ENCODE measurements at regions not wholly inside any gene's neighbourhood (a gene's known extent, or its start where the extent isn't known, plus 50 kb on each side); places are given as distances from the start of the nearest gene placed in this dataset.

- TF ChIP-seq TAF1 (IDR thresholded peaks at IDR 0.05; ENCODE audit: low read depth, low read length): no peak
- TF ChIP-seq, protein P1, sequence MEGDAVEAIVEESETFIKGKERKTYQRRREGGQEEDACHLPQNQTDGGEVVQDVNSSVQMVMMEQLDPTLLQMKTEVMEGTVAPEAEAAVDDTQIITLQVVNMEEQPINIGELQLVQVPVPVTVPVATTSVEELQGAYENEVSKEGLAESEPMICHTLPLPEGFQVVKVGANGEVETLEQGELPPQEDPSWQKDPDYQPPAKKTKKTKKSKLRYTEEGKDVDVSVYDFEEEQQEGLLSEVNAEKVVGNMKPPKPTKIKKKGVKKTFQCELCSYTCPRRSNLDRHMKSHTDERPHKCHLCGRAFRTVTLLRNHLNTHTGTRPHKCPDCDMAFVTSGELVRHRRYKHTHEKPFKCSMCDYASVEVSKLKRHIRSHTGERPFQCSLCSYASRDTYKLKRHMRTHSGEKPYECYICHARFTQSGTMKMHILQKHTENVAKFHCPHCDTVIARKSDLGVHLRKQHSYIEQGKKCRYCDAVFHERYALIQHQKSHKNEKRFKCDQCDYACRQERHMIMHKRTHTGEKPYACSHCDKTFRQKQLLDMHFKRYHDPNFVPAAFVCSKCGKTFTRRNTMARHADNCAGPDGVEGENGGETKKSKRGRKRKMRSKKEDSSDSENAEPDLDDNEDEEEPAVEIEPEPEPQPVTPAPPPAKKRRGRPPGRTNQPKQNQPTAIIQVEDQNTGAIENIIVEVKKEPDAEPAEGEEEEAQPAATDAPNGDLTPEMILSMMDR (IDR thresholded peaks at IDR 0.05; ENCODE audit: control extremely low read depth in 1 of 3, insufficient read depth in 1 of 3, low read depth in 1 of 3, low read length in 3 of 3): no peak
- no peak for TF ChIP-seq FOSL1 (IDR thresholded peaks at IDR 0.05; ENCODE audit: insufficient read depth, low read depth, low read length)
- no peak for TF ChIP-seq KDM1A (IDR thresholded peaks at IDR 0.05; ENCODE audit: borderline replicate concordance, low read length)
- no peak for TF ChIP-seq SUZ12 (IDR thresholded peaks at IDR 0.05; ENCODE audit: low read length)
- TF ChIP-seq POLR2A (IDR thresholded peaks at IDR 0.05; ENCODE audit: control extremely low read depth in 1 of 2, low read depth in 2 of 2, low read length in 2 of 2): no peak
- no peak for TF ChIP-seq JUN (IDR thresholded peaks at IDR 0.05; ENCODE audit: low read depth, low read length)
- no peak for TF ChIP-seq SIN3A (conservative IDR thresholded peaks at IDR 0.05 in 1 of 2, IDR thresholded peaks at IDR 0.05 in 1 of 2; ENCODE audit: low read depth in 1 of 2, low read length in 2 of 2)
- TF ChIP-seq E2F6 (IDR thresholded peaks at IDR 0.05): no peak
- no peak for TF ChIP-seq MAFK (IDR thresholded peaks at IDR 0.05; ENCODE audit: low read depth, low read length)
- TF ChIP-seq CHD2 (IDR thresholded peaks at IDR 0.05; ENCODE audit: low read length): no peak
- no peak for TF ChIP-seq POLR2AphosphoS5 (IDR thresholded peaks at IDR 0.05; ENCODE audit: low read depth, low read length)
These were observed 120.1 kb downstream of the SAMD9 start for GRCh38 chr7:92997719-92998118.
